GM12864 (cell line): ENCODE measurements at regions not wholly inside any gene's neighbourhood (a gene's known extent, or its start where the extent isn't known, plus 50 kb on each side); places are given as distances from the start of the nearest gene placed in this dataset.

Experiments used
- DNase-seq: peaks from one replicate; pipeline ENCODE4 v3.0.0-alpha.2; 2011; ENCODE audit warnings: low read depth
- H3K4me3 ChIP-seq: 2 replicates; pipeline ENCODE4 v1.5.1; 2011; ENCODE audit warnings: mild to moderate bottlenecking, low read depth, low read length, control low read depth
- TF ChIP-seq, protein P1 (sequence below): IDR thresholded peaks from 2 replicates; pipeline ENCODE4 v1.5.1; 2011; ENCODE audit warnings: low read depth, mild to moderate bottlenecking, moderate library complexity, low read length, control low read depth, inconsistent platforms; ENCODE audit errors: missing control alignments

DNA sequence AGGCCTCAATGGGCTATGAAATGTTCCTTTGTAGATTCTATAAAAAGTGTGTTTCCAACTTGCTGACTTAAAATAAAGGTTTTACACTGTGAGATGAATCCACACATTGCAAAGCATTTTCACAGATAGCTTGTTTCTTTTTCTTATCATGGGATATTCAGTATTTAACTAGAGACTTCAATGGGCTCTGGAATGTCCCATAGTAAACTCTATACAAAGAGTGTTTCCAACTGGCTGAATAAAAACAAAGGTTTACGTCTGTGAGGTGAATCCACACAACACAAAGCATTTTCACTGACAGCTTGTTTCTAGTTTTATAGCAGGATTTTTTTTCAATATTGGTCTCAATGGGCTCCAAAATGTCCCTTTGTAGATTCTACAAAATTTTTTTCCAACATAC, 550.1 kb downstream of the KCNJ18 start:
- DNase-seq, result no peak
- TF ChIP-seq, protein P1, sequence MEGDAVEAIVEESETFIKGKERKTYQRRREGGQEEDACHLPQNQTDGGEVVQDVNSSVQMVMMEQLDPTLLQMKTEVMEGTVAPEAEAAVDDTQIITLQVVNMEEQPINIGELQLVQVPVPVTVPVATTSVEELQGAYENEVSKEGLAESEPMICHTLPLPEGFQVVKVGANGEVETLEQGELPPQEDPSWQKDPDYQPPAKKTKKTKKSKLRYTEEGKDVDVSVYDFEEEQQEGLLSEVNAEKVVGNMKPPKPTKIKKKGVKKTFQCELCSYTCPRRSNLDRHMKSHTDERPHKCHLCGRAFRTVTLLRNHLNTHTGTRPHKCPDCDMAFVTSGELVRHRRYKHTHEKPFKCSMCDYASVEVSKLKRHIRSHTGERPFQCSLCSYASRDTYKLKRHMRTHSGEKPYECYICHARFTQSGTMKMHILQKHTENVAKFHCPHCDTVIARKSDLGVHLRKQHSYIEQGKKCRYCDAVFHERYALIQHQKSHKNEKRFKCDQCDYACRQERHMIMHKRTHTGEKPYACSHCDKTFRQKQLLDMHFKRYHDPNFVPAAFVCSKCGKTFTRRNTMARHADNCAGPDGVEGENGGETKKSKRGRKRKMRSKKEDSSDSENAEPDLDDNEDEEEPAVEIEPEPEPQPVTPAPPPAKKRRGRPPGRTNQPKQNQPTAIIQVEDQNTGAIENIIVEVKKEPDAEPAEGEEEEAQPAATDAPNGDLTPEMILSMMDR, result no peak
- no peak overlapping the region for H3K4me3 ChIP-seq

DNA sequence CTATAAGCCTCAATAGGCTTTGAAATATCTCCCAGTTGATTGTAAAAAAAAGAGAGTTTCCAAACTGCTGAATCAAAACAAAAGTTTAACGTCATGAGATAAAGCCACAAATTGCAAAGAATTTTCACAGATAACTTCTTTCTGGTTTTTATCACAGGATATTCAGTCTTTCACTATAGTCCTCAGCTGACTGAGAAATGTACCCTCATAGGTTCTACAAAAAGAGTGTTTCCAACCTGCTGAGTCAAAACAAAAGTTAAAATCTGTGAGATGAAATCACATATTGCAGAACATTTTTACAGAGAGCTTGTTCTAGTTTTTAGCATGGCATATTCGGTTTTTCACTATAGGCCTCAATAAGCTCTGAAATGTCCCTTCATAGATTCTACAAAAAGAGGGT, 559.2 kb downstream of the KCNJ18 start:
- DNase-seq, result no peak
- TF ChIP-seq, protein P1, result no peak
- no peak overlapping the region for H3K4me3 ChIP-seq

DNA sequence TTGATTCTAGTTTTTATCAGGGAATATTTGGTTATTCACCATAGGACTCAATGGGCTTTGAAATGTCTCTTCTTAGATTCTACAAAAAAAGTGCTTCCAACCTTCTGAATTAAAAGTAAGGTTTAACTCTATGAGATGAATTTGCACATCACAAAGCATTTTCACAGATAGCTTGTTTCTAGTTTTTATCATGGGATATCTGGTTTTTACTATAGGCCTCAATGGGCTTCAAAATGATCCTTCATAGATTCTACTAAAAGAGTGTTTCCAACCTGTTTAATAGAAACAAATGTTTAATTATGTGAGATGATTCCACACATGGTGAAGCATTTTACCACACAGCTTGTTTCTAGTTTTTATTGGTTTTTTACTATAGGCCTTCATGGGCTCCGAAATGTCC, 560.7 kb downstream of the KCNJ18 start:
- TF ChIP-seq, protein P1, result no peak
- no peak overlapping the region for H3K4me3 ChIP-seq
- no peak for DNase-seq

DNA sequence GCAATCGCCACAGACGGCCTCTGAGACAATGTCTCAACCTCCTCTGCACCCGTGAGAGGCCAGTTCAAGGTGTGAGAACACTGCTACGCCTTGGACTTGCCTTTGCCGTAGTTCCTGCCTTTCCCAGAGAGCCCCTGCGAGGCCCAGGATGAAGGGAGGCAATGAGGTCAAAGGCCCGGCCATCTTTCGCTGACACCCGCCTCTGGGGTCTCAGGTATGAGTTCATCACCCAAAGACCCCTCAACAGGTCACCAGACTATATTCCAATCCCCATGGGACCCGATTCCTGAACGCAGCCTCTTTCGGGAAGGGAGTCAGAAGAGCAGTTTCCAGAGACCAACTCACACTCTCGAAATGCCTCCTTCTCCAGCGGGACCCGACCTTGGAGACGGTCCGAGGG, 573.5 kb downstream of the KCNJ18 start:
- TF ChIP-seq, protein P1, result no peak
- H3K4me3 ChIP-seq, result no peak overlapping the region
- no peak for DNase-seq

DNA sequence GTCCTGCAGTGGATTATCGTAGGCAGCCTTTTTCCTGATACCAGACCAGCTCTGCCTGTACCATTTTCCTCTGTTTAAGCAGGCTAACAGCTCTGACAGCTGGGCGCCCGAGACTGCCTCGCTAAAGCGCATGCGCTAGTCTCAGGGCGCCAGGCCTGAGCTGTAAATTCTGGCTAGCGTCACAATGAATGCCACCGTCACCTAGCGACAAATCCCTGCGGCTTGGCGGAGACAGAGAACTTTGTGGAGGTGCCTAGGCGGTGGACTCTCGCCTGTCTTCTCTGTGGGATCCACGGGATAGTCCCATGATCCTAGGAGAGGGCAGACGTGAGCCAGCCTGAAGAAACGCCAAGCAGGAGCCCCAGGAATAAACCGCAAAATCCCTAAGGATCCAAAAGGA, 573.9 kb downstream of the KCNJ18 start:
- no peak overlapping the region for H3K4me3 ChIP-seq
- TF ChIP-seq, protein P1, result no peak
- DNase-seq, result no peak

DNA sequence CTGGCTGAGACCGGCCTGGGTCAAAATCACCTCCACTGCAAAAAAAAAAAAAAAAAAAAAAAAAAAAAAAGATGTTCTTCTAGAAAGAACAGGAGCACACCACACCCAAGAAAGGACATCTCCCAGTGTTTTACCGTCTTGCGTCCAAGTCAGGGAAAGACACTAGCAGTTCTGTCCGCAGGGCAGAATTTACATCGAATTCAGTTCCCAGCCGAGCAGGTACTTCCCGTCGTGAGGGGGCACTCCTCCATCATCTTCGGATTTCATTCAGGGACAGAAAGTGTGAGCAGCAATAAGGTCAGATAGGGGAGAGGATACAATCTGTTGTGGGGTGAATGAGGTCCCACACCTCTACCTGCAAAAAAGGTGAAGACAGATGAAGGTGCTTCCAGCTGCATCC, 574.7 kb downstream of the KCNJ18 start:
- no peak overlapping the region for H3K4me3 ChIP-seq
- TF ChIP-seq, protein P1, result no peak
- no peak for DNase-seq

DNA sequence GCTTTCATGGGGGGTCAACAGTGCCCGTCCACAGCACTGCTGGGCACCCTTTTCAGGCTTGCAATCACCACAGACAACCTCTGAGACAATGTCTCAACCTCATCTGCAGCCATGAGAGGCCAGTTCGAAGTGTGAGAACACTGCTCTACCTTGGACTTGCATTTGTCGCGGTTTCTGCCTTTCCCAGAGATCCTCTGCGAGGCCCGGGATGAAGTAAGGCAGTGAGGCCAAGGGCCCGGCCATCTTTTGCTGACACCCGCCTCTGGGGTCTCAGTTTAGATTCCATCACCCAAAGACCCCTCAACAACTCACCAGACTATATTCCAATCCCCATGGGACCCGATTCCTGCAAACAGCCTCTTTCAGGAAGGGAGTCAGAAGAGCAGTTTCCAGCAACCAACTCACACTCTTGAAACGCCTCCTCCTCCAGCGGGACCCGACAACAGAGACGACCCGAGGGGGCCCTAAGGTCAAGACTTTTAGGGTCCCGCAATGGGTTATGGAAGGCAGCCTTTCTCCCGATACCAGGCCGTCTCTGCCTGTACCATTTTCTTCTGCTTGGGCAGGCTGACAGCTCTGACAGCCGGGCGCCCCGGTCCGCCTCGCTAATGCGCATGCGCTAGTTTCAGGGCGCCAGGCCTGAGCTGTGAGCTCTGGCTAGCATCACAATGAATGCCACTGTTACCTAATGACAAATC, 576.0 kb downstream of the KCNJ18 start:
- TF ChIP-seq, protein P1, result no peak
- no peak overlapping the region for H3K4me3 ChIP-seq
- no peak for DNase-seq
